ENCODE measurements at regions not wholly inside any gene's neighbourhood (a gene's known extent, or its start where the extent isn't known, plus 50 kb on each side); places are given as distances from the start of the nearest gene placed in this dataset.

GRCh38 chr3:19013879-19014278 lies 134.4 kb upstream of the KCNH8 start:
- TF ChIP-seq EZH2 (IDR thresholded peaks at IDR 0.05; ENCODE audit: borderline replicate concordance, low read length) (no peak), CTCF (IDR thresholded peaks at IDR 0.05; ENCODE audit: low read length) (no peak)
- H3K9me3 ChIP-seq (ENCODE audit: low read length) = no peaks in the 10 kb centered on the region
- H4K20me1 ChIP-seq (ENCODE audit: insufficient read depth, low read length) = no peaks in the 10 kb centered on the region
- H3F3A ChIP-seq (ENCODE audit: insufficient read depth, low read length) = no peaks in the 10 kb centered on the region
- no peaks in the 10 kb centered on the region for H3K4me1 ChIP-seq (ENCODE audit: insufficient read depth, low read length, severe bottlenecking)
- no peak overlapping the region for H2AFZ ChIP-seq (ENCODE audit: low read length)
- no peak overlapping the region for H3K27ac ChIP-seq (ENCODE audit: low read depth, low read length, poor library complexity, severe bottlenecking)
- H3K9ac ChIP-seq (ENCODE audit: low read length) = no peak overlapping the region
- H3K36me3 ChIP-seq (ENCODE audit: insufficient read depth, low read length) = no peaks in the 10 kb centered on the region
- no peaks in the 10 kb centered on the region for H3K9me2 ChIP-seq (ENCODE audit: low read depth, low read length)
- H3K27me3 ChIP-seq (ENCODE audit: insufficient read depth, low read length) = no peaks in the 10 kb centered on the region
- H3K4me3 ChIP-seq (ENCODE audit: low read depth, low read length, poor library complexity, severe bottlenecking) = no peak overlapping the region
- H3K4me2 ChIP-seq (ENCODE audit: low read length) = no peak overlapping the region
- no peaks in the 10 kb centered on the region for H3K79me2 ChIP-seq (ENCODE audit: insufficient read depth, low read length)

- Histone ChIP-seq H3K36me3 (ENCODE audit: insufficient read depth, low read length) (no peaks in the 10 kb centered on the region), H3K27me3 (ENCODE audit: insufficient read depth, low read length) (no peaks in the 10 kb centered on the region), H3F3A (ENCODE audit: insufficient read depth, low read length) (no peaks in the 10 kb centered on the region), H4K20me1 (ENCODE audit: insufficient read depth, low read length) (no peaks in the 10 kb centered on the region), H3K9me3 (ENCODE audit: low read length) (no peaks in the 10 kb centered on the region), H3K4me1 (ENCODE audit: insufficient read depth, low read length, severe bottlenecking) (no peaks in the 10 kb centered on the region), H3K9ac (ENCODE audit: low read length) (no peak overlapping the region), H2AFZ (ENCODE audit: low read length) (no peak overlapping the region), H3K4me3 (ENCODE audit: low read depth, low read length, poor library complexity, severe bottlenecking) (no peak overlapping the region), H3K27ac (ENCODE audit: low read depth, low read length, poor library complexity, severe bottlenecking) (no peak overlapping the region), H3K9me2 (ENCODE audit: low read depth, low read length) (no peaks in the 10 kb centered on the region), H3K79me2 (ENCODE audit: insufficient read depth, low read length) (no peaks in the 10 kb centered on the region), H3K4me2 (ENCODE audit: low read length) (no peak overlapping the region)
- no peak for TF ChIP-seq CTCF (IDR thresholded peaks at IDR 0.05; ENCODE audit: low read length)
- TF ChIP-seq EZH2 (IDR thresholded peaks at IDR 0.05; ENCODE audit: borderline replicate concordance, low read length) = no peak
These were observed 135.5 kb upstream of the KCNH8 start for GRCh38 chr3:19012846-19013245.

GRCh38 chr3:19002606-19003005 lies 145.7 kb upstream of the KCNH8 start:
- H3K27me3 ChIP-seq (ENCODE audit: insufficient read depth, low read length) = no peaks in the 10 kb centered on the region
- no peaks in the 10 kb centered on the region for H3K9me3 ChIP-seq (ENCODE audit: low read length)
- no peaks in the 10 kb centered on the region for H3F3A ChIP-seq (ENCODE audit: insufficient read depth, low read length)
- no peak overlapping the region for H3K27ac ChIP-seq (ENCODE audit: low read depth, low read length, poor library complexity, severe bottlenecking)
- H3K9me2 ChIP-seq (ENCODE audit: low read depth, low read length) = no peaks in the 10 kb centered on the region
- no peaks in the 10 kb centered on the region for H3K4me1 ChIP-seq (ENCODE audit: insufficient read depth, low read length, severe bottlenecking)
- no peaks in the 10 kb centered on the region for H3K79me2 ChIP-seq (ENCODE audit: insufficient read depth, low read length)
- TF ChIP-seq EZH2 (IDR thresholded peaks at IDR 0.05; ENCODE audit: borderline replicate concordance, low read length) (no peak), CTCF (IDR thresholded peaks at IDR 0.05; ENCODE audit: low read length) (no peak)
- no peak overlapping the region for H2AFZ ChIP-seq (ENCODE audit: low read length)
- H3K4me2 ChIP-seq (ENCODE audit: low read length) = no peak overlapping the region
- H4K20me1 ChIP-seq (ENCODE audit: insufficient read depth, low read length) = no peaks in the 10 kb centered on the region
- no peak overlapping the region for H3K4me3 ChIP-seq (ENCODE audit: low read depth, low read length, poor library complexity, severe bottlenecking)
- H3K36me3 ChIP-seq (ENCODE audit: insufficient read depth, low read length) = no peaks in the 10 kb centered on the region
- H3K9ac ChIP-seq (ENCODE audit: low read length) = no peak overlapping the region
